ENCODE measurements at regions not wholly inside any gene's neighbourhood (a gene's known extent, or its start where the extent isn't known, plus 50 kb on each side); places are given as distances from the start of the nearest gene placed in this dataset.

DNA sequence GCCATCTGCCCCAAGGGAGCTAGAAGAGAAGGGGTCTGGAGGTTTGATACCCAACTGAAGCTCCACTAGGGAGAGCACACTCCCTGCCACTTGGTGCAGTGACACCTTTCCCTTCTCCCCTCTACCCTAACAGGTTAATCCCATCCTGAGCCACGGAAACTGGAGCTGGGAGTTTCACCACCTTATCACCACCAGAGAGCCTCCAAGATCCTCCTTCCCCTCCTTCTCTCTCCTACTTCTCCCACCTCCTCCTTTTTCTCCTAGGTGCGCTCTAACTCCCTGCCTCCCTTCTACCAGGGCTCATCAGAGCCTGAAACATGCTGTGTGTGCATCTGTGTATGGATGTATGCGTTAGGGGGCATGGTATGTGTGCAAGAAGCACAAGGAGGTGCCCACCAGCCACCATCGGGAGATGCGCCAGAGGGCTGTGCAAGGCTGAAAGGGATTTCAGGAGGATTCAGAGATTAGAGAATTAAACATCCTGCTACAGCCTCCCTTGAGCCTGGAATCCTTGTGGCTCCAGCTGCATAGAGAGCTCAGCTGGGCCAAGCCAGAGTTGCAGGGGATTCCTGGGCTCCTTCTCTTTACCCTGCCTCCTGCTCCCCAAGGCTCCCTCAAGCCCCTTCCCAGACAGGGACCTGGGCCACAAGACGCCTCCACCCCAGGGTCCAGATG, 89.8 kb downstream of the PCDH1 start:
- TF ChIP-seq, protein P1, sequence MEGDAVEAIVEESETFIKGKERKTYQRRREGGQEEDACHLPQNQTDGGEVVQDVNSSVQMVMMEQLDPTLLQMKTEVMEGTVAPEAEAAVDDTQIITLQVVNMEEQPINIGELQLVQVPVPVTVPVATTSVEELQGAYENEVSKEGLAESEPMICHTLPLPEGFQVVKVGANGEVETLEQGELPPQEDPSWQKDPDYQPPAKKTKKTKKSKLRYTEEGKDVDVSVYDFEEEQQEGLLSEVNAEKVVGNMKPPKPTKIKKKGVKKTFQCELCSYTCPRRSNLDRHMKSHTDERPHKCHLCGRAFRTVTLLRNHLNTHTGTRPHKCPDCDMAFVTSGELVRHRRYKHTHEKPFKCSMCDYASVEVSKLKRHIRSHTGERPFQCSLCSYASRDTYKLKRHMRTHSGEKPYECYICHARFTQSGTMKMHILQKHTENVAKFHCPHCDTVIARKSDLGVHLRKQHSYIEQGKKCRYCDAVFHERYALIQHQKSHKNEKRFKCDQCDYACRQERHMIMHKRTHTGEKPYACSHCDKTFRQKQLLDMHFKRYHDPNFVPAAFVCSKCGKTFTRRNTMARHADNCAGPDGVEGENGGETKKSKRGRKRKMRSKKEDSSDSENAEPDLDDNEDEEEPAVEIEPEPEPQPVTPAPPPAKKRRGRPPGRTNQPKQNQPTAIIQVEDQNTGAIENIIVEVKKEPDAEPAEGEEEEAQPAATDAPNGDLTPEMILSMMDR (IDR thresholded peaks at IDR 0.05) = no peak
- no peak for TF ChIP-seq EZH2 (IDR thresholded peaks at IDR 0.05; ENCODE audit: borderline replicate concordance, insufficient read depth, low read depth, low read length, poor library complexity, severe bottlenecking)

Measured in B cell (primary cell).